ENCODE measurements at regions not wholly inside any gene's neighbourhood (a gene's known extent, or its start where the extent isn't known, plus 50 kb on each side); places are given as distances from the start of the nearest gene placed in this dataset.

DNA sequence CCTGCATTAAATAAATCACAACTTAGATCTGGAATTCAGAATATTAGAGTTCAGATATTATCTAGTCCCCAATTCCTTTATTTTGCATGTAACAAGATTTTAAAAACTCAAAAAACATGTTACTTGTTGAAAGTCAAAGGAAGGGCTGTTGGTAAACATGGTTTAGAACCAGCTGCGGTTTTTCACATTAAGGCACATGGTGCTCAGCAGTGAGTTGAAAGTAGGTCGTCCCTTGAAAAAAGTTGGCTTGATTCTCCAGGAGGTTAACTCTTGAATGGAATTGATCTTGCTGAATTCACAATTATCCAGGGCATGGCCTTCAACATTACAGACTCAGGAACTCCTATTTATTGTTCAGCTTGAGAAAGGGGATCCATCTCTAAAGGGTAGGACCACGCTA, 277.1 kb upstream of the DUSP10 start:
- Histone ChIP-seq H3F3A (ENCODE audit: insufficient read depth, low read length) (no peaks in the 10 kb centered on the region), H3K27me3 (replicated peaks; ENCODE audit: insufficient read depth, low read length) (no peaks in the 10 kb centered on the region), H3K79me2 (ENCODE audit: low read length) (no peaks in the 10 kb centered on the region), H3K9me3 (replicated peaks; ENCODE audit: insufficient read depth, low read length) (no peaks in the 10 kb centered on the region), H3K9me2 (replicated peaks; ENCODE audit: insufficient read depth, low read length) (no peaks in the 10 kb centered on the region), H3K4me1 (ENCODE audit: low read length) (no peaks in the 10 kb centered on the region), H3K4me3 (ENCODE audit: low read length) (no peak overlapping the region), H3K27ac (ENCODE audit: low read length) (no peak overlapping the region), H3K36me3 (replicated peaks; ENCODE audit: insufficient read depth, low read length) (no peaks in the 10 kb centered on the region), H3K9ac (ENCODE audit: low read length) (no peak overlapping the region), H2AFZ (ENCODE audit: low read length) (no peak overlapping the region), H3K4me2 (ENCODE audit: low read depth, low read length) (no peak overlapping the region), H4K20me1 (ENCODE audit: insufficient read depth, low read length) (no peaks in the 10 kb centered on the region)
- DNase-seq, result no peak
- TF ChIP-seq, protein P1, sequence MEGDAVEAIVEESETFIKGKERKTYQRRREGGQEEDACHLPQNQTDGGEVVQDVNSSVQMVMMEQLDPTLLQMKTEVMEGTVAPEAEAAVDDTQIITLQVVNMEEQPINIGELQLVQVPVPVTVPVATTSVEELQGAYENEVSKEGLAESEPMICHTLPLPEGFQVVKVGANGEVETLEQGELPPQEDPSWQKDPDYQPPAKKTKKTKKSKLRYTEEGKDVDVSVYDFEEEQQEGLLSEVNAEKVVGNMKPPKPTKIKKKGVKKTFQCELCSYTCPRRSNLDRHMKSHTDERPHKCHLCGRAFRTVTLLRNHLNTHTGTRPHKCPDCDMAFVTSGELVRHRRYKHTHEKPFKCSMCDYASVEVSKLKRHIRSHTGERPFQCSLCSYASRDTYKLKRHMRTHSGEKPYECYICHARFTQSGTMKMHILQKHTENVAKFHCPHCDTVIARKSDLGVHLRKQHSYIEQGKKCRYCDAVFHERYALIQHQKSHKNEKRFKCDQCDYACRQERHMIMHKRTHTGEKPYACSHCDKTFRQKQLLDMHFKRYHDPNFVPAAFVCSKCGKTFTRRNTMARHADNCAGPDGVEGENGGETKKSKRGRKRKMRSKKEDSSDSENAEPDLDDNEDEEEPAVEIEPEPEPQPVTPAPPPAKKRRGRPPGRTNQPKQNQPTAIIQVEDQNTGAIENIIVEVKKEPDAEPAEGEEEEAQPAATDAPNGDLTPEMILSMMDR (IDR thresholded peaks at IDR 0.05; ENCODE audit: low read length), result no peak
- no peak for TF ChIP-seq EZH2 (optimal IDR thresholded peaks at IDR 0.05; ENCODE audit: low read depth, low read length)
- no peak for TF ChIP-seq EZH2phosphoT487 (IDR thresholded peaks at IDR 0.05; ENCODE audit: low read length)

DNA sequence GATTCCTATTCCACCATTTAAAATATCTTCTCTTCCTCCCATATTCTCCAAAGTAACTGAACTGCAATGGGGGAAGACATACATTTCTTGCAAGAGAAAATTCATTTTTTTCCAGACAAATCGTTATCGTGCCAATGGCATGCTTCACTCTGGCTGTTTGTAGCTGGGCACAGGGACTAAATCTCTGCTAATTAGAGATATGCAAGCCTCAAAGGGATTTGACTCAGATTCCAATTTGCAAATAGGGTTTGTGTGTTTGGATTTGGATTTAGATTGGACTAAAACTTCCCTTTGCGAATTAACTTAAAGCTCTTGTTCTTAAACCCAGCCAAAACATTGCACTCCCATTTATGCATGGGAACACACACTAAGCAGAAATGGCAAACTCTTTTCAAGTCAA, 276.2 kb upstream of the DUSP10 start:
- Histone ChIP-seq H3K79me2 (ENCODE audit: low read length) (no peaks in the 10 kb centered on the region), H3K9ac (ENCODE audit: low read length) (no peak overlapping the region), H3K27me3 (replicated peaks; ENCODE audit: insufficient read depth, low read length) (no peaks in the 10 kb centered on the region), H3K4me2 (ENCODE audit: low read depth, low read length) (no peak overlapping the region), H3K9me3 (replicated peaks; ENCODE audit: insufficient read depth, low read length) (no peaks in the 10 kb centered on the region), H4K20me1 (ENCODE audit: insufficient read depth, low read length) (no peaks in the 10 kb centered on the region), H2AFZ (ENCODE audit: low read length) (no peak overlapping the region), H3F3A (ENCODE audit: insufficient read depth, low read length) (no peaks in the 10 kb centered on the region), H3K9me2 (replicated peaks; ENCODE audit: insufficient read depth, low read length) (no peaks in the 10 kb centered on the region), H3K36me3 (replicated peaks; ENCODE audit: insufficient read depth, low read length) (no peaks in the 10 kb centered on the region), H3K4me3 (ENCODE audit: low read length) (no peak overlapping the region), H3K27ac (ENCODE audit: low read length) (no peak overlapping the region), H3K4me1 (ENCODE audit: low read length) (no peaks in the 10 kb centered on the region)
- TF ChIP-seq, protein P1 (IDR thresholded peaks at IDR 0.05; ENCODE audit: low read length), result no peak
- no peak for TF ChIP-seq EZH2phosphoT487 (IDR thresholded peaks at IDR 0.05; ENCODE audit: low read length)
- no peak for TF ChIP-seq EZH2 (optimal IDR thresholded peaks at IDR 0.05; ENCODE audit: low read depth, low read length)
- DNase-seq, result no peak

DNA sequence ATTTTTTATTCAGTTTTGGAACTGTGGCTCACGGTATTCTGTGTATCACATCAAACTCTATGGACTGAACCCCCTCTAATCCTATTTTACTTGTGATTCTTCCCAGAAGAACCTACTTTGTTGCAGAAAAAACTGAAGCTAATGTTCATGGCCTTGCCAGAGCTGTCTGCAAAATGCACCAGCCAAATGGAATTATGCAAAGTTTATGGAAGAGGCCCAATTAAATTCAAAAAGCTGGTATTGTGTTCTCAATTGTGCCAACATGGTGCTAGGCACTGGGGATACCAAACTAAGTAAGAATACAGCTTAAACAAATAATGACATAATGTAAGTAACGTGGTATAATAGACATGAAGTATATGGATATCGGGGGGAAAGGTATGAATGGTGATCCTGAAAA, 273.8 kb upstream of the DUSP10 start:
- DNase-seq, result no peak
- no peak overlapping the region for H2AFZ ChIP-seq (ENCODE audit: low read length)
- no peaks in the 10 kb centered on the region for H3K27me3 ChIP-seq (replicated peaks; ENCODE audit: insufficient read depth, low read length)
- no peak overlapping the region for H3K4me3 ChIP-seq (ENCODE audit: low read length)
- H3K9ac ChIP-seq (ENCODE audit: low read length), result no peak overlapping the region
- H3K4me2 ChIP-seq (ENCODE audit: low read depth, low read length), result no peak overlapping the region
- no peak for TF ChIP-seq EZH2 (optimal IDR thresholded peaks at IDR 0.05; ENCODE audit: low read depth, low read length)
- no peak for TF ChIP-seq EZH2phosphoT487 (IDR thresholded peaks at IDR 0.05; ENCODE audit: low read length)
- TF ChIP-seq, protein P1 (IDR thresholded peaks at IDR 0.05; ENCODE audit: low read length), result no peak
- H4K20me1 ChIP-seq (ENCODE audit: insufficient read depth, low read length), result no peaks in the 10 kb centered on the region
- H3K9me3 ChIP-seq (replicated peaks; ENCODE audit: insufficient read depth, low read length), result no peaks in the 10 kb centered on the region
- H3K79me2 ChIP-seq (ENCODE audit: low read length), result no peaks in the 10 kb centered on the region
- H3K9me2 ChIP-seq (replicated peaks; ENCODE audit: insufficient read depth, low read length), result no peaks in the 10 kb centered on the region
- H3K36me3 ChIP-seq (replicated peaks; ENCODE audit: insufficient read depth, low read length), result no peaks in the 10 kb centered on the region
- no peak overlapping the region for H3K27ac ChIP-seq (ENCODE audit: low read length)
- H3K4me1 ChIP-seq (ENCODE audit: low read length), result no peaks in the 10 kb centered on the region
- no peaks in the 10 kb centered on the region for H3F3A ChIP-seq (ENCODE audit: insufficient read depth, low read length)
